NCI-H146 treated with DMSO at 0.1 percent for 48 hours (cell line): ENCODE measurements at regions not wholly inside any gene's neighbourhood (a gene's known extent, or its start where the extent isn't known, plus 50 kb on each side); places are given as distances from the start of the nearest gene placed in this dataset.

Source experiments
- DNase-seq: peaks from one replicate; lab custom pipeline; 2025; ENCODE audit not compliant: unreplicated experiment; lab: John Stamatoyannopoulos, UW

DNA sequence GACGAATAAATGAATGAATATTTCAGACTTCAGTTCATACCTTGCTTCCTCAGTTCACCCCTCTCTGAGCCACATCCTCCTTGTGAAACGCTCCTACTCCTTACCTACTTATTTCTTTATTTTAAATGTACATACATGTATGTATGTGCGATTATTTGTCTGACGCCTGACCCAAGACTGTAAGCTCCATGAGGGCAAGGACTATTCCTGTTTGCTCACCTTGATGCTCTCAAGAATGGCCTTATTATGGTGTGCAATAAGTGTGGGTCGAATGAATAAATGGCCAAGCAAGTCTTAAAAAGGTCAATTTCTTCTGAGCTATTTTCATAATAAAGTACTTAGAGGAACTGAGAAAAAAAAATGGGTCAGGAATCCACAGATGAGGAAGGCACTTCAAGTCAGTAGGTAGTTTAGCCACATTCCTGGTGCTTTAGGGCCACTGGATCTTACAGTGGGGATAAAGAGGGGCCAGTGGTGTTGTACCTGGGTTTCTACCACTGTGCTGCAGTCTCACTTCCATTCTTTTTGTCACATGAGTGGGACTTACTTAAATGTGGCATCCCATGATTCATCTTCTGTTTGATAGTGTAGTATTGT lies 74.7 kb downstream of the SDC1 start:
- no peak for DNase-seq

DNA sequence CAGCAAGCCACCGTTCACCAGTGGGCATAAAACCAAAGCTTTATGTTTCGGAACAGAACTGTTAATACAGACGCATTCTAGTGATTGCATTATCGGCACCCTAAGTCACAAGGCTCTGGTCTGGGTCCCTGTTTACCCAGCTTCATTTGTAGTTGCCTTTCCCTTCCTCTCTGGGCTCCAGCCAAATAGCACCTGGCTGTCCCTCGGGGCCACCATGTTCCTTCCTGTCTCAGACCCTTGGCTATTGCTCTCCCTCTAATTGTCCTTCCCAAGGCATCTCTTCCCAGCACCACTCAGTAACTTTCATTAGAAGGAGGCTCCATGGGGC lies 75.3 kb downstream of the SDC1 start:
- DNase-seq, result no peak

DNA sequence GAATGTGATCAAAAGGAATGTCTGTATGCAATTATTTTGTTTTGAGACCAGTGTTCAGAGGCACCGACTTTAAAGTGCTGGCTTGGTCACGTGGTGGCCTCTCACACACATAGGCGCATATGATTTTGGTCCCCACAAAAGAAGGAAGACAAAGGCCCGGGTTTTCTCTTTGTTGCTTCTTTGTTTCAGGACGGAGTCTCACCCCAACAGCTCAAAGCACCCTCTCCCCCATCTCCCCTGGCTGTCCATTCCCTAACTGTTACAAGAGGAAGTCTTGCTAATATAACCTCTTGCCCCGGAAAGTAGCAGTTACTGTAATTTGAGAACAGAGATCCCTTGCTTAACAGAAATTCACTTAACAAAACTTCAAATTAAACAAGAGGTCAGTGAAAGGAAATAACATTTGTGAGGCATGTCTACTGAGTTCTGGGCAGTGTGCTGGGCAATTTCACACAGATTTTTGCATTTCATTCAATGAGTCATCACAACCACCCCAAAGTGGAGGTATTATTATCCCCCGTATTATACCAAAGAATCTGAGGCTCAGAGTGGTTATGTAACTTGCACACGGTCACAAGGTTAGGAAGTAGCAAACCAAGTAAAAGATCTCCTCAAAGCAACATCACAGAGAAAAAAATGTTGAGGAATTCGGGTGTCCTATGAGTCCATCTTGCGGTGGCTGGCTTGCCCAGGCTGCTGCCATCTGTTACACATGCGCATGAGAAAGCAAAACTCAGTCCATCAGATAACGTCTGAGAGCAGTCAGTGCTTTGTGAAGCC lies 75.8 kb downstream of the SDC1 start:
- no peak for DNase-seq

DNA sequence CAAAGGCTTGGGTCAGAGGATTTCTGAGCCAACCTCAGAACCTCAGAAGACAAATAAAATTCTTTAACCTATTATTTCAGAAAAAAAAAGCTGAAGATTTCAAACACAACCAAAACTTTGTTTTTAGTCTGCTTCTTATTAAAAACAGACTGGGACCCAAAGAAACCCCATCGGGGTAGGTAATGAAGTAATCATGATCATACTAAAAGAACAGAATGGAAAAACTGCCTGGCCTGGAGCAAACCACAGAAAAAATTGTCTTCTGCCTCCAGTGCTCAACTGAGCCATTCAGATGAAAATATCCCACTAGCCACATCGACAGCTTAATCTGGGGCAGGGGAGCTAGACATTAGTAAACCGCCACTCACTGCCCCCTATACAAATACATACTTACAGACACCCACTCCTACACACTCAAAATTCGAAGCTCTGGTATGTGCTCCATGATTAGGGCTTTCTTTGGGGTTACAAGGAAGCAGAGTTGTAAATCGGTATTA lies 76.5 kb downstream of the SDC1 start:
- no peak for DNase-seq

DNA sequence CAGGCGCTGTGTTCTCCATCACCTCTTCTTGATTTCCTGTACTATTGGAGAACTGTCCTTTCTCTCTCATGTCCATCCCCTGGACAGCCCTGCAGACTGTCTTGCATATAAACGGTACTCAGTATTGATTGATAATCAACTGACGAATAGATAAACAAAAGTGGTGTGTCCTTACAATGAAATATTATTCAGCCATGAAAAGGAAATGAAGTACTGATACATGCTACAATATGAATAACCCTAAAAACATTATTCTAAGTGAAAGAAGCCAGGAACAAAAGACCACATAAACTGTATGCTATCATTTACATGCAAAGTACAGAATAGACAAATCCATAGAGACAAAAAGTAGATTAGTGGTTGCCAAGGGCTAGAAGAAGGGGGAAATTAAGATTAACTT lies 77.6 kb downstream of the SDC1 start:
- DNase-seq, result no peak

DNA sequence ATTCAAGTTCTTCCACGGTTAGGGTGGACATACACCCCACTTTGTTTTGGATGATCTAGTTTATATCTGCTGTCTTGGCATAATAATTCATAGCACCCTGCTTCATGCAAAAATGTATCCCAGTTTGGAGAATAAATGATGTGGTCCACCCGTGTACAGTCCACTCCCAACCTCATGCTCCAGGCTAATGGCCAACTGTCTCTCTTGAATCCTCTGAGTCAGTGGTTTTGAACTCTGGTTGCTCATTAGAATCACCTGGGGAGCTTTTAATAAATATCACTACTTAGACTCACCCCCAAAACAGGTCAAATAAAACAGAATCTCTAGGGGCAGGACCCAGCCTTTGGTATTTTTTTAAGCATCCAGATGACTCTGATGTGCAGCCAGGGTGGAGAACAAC lies 78.5 kb downstream of the SDC1 start:
- no peak for DNase-seq

DNA sequence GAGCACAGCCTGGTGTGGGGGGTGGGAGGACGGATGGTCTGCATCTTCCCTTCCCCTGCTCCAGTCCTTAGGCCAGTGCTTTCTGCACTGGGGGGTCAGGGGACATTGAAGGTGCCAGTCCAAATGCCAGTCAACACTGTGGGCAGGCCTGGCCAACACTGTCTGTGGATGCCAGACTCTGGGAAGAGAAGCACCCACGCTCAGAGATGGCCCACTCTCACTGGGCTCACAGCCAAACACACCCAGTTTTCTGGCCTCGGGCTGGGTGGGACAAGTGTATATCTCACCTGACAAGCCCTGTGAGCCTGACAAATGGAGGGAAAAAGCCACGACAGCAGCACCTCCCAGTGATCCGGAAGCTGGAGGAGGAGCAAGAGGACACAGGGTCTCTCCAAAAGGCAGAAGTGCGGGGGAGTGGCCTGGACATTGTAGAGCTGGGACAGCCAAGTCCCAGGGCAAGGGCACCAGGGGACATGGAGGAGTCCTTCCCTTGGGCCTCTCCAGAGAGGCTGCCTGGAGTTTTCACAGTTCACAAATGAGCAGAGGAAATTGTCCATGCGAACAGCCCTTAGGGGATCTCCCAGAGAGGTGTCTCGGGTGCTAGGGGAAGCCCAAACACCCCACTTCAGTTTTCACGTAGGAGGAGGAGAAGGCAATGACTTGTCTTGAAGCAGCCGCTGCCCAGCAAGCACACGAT lies 79.3 kb downstream of the SDC1 start:
- no peak for DNase-seq

DNA sequence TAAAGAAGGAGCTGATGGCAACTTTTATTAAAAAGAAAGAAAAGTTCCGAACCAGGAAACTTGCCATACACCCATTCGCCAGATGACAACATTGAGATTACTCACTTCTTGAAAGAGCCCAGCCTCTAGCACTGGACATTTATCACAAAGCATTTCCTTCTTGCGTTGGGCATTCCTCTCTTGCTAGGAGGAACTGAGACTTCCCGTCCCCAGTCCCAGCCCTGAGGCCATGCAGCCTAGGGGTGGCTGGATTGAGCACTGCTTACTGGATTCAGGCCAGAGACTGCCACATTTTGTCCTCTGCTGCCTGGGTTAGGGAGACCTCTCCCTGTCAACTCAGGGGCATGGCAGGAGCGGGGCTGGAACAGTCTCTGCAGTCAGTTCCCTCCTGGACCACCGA lies 80.1 kb downstream of the SDC1 start:
- DNase-seq, result no peak

DNA sequence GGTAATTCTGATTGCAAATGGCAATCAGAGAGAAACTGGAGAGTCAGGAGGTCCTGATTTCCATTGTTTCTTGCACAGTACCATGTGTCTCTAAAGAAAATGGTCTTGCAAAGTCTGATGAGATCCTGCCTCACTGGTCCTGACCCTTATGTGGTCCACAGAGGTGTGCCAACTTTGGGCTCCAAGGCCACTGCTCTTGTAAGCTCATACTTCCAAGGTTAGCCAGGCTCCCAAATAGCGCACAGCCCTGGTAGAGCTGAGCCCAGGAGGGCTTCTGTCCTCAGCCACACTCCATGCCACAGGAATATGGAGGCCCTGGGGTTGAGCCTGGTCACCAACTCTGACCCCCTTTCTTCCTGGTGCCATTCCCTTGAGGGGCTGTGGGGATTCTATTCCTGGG lies 80.7 kb downstream of the SDC1 start:
- no peak for DNase-seq

DNA sequence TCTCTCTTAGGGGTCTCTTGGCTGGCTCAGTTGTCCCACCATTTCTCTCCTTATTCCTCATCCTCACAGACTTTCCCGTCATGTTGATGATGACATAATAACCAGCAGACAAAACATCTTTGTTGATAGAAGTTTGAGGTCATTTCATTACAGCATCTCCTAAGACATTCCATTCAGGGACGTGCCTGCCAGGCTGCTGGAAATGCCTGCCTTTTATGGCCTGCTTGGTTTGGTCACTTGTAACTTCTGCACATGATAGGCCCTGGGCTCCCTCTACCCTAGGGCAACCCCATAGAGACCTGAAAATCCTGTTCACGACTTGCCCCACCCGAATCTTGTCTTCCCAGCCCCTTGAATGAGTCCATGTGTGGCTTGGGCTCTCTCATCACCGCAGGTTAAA lies 81.7 kb downstream of the SDC1 start:
- no peak for DNase-seq

DNA sequence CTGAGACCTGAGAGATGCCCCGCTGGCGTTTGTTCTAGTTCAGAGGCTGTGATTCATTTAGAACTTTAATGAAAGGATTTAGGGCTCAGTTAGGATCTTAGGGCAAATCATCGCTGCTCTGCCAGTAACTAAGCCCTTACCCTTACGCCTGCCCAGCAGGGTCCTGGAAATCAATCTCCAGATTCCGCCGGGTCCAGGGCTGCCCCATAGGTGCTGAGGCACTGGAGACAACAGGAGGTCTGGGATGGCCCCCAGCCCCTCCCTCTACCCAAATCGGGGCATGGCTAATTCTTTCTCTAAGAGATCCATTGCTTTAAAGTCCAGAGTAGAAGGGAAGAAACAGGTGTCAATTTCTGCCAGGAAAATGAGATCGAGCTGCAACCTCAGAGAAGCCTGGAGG lies 83.1 kb downstream of the SDC1 start:
- DNase-seq, result no peak

DNA sequence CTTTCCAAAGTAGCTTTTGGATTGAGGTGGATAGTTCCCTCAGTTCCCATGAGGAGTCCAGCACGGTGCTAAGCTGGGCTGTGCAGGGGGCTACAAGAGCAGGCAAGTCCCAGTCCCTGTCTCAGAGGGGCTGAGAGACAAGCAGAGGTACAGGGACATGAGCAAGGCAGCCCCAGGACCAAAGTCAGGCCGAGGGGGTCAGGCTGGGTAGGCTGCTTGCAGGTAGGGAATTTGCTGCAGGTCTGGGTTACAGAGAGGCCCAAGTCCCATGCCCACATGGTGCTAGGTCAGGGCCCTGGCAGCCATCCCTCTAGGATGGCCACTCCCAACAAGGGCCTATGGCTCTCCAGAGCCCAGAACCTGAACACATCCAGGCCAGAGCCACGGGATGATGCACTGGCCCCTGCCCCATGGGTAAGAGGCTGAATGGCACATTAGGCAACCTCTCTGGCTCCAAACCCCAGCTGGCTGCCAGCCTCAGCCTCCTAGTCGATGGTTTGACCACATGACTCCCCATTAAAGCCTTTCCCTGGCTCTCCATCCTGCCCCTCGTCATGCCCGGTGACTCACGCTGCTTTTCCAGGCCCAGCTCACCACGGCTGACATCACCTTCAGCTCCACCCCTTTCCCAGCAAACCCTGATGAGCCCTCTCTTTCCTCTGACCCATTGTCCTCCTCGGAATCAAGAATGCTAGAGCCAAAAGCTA lies 83.7 kb downstream of the SDC1 start:
- DNase-seq, result no peak

DNA sequence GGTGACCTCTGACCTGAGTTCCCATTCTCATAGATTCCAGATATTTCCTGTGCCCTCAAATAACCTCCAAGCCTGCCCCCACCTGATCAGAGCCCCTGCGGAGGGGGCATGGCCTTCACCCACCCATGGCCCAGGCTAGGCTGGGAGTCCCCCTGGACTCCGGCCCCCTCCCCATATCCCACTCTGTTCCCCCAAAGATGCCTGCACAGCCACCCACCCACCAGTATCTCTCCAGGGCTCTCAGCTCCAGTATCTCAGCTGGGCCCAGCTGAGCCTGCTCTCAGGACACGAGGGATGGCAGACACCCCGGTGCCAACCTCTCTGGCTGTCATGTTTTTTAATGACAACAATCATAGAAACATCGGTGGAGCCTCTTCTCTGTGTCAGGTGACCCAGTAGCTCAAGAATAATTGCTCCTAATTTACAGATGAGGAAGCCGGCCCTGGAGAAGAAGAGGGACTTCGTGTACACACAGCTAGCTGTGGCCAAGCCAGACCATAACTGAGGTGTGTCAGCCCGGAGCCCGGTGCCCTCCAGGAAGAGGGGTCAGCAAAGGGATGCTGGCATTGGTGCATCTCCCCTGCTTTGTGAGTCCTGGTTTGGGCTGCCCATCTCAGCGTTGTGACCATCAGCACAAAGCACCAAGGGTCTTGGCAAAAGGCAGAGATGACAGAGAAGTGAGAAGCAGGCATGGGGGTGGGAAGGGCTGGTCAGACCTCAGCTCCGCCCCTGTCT lies 84.4 kb downstream of the SDC1 start:
- DNase-seq, result no peak

DNA sequence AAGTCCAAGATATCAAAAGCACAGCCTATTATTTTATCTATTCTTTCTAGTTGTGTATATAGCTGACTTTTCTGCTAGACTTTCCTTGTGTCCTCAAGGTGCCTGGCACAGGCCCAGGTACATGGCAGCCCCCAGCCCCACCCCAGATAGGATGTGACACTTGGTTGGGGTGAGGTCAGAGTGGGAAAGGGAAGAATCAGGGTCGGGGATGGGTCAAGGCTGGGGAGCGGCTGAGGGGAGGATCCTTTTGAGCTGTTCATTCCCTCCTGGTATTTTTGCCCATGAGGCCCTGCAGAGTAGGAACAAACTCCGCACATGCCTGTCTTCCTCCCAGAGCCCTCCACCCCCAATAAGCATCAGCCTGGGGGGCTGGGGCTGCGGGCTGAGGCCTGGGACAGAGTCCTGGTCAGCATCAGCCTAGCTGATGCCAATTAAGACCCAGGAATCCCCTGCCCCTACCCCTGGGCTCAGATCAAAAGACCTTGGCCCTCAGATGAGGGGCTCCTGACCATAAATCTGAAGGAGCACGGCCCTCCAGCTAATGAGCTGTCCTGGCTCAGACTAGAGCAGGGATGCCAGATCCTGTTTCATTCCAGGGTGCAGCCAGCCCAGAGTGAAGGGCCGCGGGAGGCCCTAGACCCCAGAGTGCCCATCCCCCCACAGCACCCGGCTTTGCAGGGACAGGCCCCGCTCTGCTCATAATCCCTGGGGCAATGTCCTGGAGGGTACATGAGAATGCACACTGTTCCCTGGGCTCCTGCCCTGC lies 85.3 kb downstream of the SDC1 start:
- DNase-seq, result no peak

DNA sequence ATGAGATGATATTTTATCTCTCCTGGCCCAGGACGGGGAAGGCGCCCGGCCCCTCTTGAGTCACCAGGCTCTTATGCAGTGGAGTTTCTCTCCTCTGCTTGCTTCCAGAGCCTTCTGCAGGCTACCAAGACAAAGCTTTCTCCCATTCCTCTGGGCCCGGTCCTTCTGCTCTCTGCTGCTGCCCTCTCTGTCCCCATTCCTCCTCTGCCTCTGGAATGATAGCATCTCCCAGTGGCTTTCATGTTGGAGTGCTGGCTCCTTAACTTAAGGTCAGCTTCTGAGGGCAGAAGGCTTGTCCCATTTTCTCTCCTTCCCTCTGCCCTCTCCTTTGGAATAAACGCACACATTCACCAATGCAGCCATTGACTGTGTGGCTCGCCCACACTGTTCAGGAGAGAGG lies 86.2 kb downstream of the SDC1 start:
- no peak for DNase-seq

DNA sequence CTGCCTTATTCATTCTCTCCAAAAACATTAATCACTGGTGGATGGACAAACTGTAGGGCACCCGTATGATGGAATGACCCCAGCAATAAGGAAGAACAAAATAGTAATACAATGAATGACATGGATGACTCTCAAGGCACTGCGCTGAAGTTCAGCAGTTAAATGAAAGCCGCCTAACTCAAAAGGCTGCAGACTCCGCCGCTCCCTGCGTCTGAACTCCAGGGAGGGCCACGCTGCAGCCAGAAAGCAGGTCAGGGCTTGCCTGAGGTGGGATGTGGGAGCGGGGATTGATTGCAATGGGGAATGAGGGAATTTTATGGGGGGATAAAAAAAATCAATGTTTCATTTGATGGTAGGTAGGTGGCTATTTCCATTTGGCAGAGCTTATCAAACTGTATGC lies 86.5 kb upstream of the LAPTM4A start:
- DNase-seq, result no peak

DNA sequence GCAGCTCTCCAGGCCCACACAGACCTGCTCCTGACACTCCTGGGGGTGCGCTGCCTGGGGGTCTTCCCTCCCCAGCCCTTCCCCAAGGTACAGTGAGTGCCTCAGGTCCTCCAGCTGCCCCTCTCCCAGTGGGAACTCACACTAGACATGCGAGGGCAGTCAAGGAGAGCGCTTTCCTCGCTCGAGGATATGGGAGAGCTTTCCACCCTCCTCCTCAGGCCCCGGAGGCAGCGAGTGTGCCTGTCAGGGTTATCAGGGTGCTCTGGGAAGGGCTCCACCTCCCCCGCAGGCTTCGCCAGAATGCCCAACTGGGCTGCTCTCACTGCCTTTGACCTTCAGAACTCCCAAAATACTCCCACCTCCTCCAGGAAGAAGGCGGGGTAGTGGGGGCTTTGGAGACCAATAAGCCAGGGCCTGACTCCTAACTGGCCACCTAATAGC lies 85.7 kb upstream of the LAPTM4A start:
- no peak for DNase-seq

DNA sequence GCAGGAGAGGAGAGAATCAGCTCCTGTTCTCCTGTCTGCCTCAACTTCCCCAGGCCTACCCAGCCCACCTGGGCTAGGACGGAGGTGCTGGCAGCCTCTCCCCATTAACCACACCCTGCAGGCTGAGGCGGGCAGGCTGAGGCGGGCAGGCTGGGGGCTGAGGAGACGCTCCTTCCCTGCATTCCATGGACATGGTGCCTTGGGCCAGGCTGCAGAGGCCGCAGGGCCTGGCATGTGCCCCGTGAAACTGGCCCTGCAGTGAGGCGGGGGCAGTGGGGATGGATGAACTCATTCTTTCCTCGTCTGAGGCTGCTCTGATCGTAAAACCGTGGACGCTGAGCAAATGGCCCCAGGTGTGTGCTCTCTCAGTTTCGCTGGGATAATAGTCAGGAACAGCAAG lies 84.7 kb upstream of the LAPTM4A start:
- no peak for DNase-seq

DNA sequence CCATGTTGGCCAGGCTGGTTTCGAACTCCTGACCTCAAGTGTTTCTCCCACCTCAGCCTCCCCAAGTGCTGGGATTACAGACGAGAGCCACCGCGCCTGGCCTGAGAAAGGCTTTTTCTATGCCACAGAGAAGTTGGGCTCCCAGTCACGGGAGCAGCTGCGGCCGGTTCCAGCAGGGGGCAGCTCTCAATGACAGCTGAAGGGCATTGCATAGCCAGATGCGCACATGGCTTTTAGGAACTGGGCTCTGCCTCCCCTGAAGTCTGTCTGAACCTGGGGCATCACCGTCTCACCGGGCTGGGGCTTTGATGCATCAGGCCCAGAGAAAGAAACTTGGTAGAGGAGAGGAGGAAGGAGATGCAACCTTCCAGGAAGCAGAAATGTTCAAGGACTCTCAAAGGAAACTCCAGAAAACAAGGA lies 84.2 kb upstream of the LAPTM4A start:
- no peak for DNase-seq

DNA sequence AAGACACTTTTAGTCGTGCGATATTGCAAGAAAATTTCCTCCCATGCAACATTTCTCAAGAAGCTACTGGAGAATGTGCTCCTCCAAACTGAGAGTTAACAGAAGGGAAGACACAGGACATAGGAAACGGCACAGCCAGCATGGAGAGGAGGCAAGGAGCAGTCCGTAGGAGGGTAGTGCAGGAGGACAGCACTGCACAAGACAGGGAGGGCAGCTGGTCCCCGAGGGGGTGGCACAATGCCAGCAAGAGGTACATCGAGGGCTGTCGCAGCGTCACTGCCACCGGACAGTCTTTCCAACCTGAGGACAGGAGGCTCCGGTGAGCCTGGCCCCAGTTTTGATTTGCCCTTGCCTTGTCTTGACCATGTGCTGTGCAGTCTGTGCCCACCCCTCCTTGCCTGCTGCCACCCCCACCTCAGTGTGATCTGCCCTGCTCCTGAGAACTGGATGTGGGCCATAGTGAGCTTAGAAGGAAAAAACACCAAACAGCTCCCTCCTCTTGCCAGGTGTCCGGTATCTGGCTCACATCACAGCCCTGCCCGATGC lies 81.6 kb upstream of the LAPTM4A start:
- DNase-seq, result no peak
